Osteoblast (primary cell): ENCODE measurements at regions not wholly inside any gene's neighbourhood (a gene's known extent, or its start where the extent isn't known, plus 50 kb on each side); places are given as distances from the start of the nearest gene placed in this dataset.

Experiments
- DNase-seq: peaks from one replicate; pipeline ENCODE4 v3.0.0; 2011; ENCODE audit warnings: low spot score, mixed read lengths; ENCODE audit not compliant: insufficient read length; ENCODE audit errors: missing footprints
- H2AFZ ChIP-seq: 2 replicates; pipeline ENCODE4 v1.6.0; 2011; ENCODE audit warnings: mild to moderate bottlenecking, low read length
- H3K27ac ChIP-seq: 2 replicates; pipeline ENCODE4 v1.5.1; 2011; ENCODE audit warnings: mild to moderate bottlenecking, low read depth, low read length, moderate library complexity
- H3K27me3 ChIP-seq: 2 replicates; pipeline ENCODE4 v1.6.0; 2012; ENCODE audit warnings: mild to moderate bottlenecking, control low read depth, inconsistent platforms, low read length, moderate library complexity; ENCODE audit not compliant: insufficient read depth
- H3K36me3 ChIP-seq: 2 replicates; pipeline ENCODE4 v1.5.1; 2011; ENCODE audit warnings: mild to moderate bottlenecking, low read length, control low read depth, moderate library complexity; ENCODE audit not compliant: insufficient read depth
- H3K4me1 ChIP-seq: 2 replicates; pipeline ENCODE4 v1.5.1; 2011; ENCODE audit warnings: mild to moderate bottlenecking, low read length, control low read depth, moderate library complexity; ENCODE audit not compliant: insufficient read depth
- H3K4me2 ChIP-seq: 2 replicates; pipeline ENCODE4 v1.6.0; 2011; ENCODE audit warnings: mild to moderate bottlenecking, low read length; ENCODE audit not compliant: insufficient read depth
- H3K4me3 ChIP-seq: fragments of 200-600 bp; sonication (generic); 3 replicates; pipeline ENCODE4 v1.5.1; 2012; ENCODE audit warnings: mild to moderate bottlenecking, low read length, inconsistent platforms; ENCODE audit not compliant: insufficient read depth
- H3K79me2 ChIP-seq: 2 replicates; pipeline ENCODE4 v1.6.0; 2012; ENCODE audit warnings: mild to moderate bottlenecking, low read length, control low read depth, inconsistent platforms; ENCODE audit not compliant: insufficient read depth
- H3K9me3 ChIP-seq: 2 replicates; pipeline ENCODE4 v1.5.1; 2011; ENCODE audit warnings: low read depth, low read length, control low read depth
- H4K20me1 ChIP-seq: 2 replicates; pipeline ENCODE4 v1.6.0; 2012; ENCODE audit warnings: mild to moderate bottlenecking, low read length, control low read depth; ENCODE audit not compliant: insufficient read depth
- TF ChIP-seq, protein P1 (sequence below): IDR thresholded peaks from 2 replicates; pipeline ENCODE4 v1.5.1; 2011; ENCODE audit warnings: mild to moderate bottlenecking, low read depth, low read length, moderate library complexity; ENCODE audit errors: extremely low read depth

DNA sequence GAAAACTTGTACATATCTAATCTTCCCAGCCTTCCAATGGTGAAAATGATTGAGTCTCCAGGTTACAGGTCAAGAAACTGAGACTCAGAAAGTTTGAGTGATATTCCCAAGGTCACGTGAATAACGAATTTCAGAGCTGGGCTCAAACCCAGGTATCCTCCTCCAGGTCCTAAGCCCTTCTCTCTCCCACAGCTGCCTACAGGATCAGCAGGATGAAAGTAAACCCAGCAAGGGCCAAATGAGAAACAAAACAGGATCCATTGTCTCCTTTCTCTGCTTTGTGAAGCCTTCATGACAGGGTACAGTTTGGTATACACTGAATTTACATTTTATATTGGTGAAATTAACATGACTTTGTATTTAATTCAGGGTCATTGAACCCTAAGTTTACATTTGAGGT is 208.1 kb downstream of the RBM26 start:
- Histone ChIP-seq H3K79me2 (no peaks in the 10 kb centered on the region), H2AFZ (no peak overlapping the region), H3K4me3 (no peak overlapping the region), H3K9me3 (no peaks in the 10 kb centered on the region), H3K4me1 (no peaks in the 10 kb centered on the region), H3K27ac (no peak overlapping the region), H3K4me2 (no peak overlapping the region), H3K27me3 (no peaks in the 10 kb centered on the region), H4K20me1 (no peaks in the 10 kb centered on the region), H3K36me3 (no peaks in the 10 kb centered on the region)
- TF ChIP-seq, protein P1, sequence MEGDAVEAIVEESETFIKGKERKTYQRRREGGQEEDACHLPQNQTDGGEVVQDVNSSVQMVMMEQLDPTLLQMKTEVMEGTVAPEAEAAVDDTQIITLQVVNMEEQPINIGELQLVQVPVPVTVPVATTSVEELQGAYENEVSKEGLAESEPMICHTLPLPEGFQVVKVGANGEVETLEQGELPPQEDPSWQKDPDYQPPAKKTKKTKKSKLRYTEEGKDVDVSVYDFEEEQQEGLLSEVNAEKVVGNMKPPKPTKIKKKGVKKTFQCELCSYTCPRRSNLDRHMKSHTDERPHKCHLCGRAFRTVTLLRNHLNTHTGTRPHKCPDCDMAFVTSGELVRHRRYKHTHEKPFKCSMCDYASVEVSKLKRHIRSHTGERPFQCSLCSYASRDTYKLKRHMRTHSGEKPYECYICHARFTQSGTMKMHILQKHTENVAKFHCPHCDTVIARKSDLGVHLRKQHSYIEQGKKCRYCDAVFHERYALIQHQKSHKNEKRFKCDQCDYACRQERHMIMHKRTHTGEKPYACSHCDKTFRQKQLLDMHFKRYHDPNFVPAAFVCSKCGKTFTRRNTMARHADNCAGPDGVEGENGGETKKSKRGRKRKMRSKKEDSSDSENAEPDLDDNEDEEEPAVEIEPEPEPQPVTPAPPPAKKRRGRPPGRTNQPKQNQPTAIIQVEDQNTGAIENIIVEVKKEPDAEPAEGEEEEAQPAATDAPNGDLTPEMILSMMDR, result no peak
- no peak for DNase-seq

DNA sequence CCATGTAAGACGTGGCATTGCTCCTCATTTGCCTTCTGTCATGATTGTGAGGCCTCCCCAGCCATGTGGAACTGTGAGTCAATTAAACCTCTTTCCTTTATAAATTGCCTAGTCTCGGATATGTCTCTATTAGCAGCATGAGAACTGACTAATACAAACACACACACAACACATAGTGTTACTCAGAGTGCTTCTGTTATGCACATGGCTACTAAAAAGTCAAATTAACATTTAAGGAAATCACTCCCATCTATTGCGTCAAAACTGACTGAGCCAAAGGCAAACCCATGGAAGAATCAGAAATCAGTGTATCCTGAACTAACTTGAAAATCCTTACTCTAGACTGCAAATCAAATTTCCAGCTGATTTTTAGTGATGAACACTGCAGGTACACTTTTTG is 209.2 kb downstream of the RBM26 start:
- DNase-seq, result no peak
- TF ChIP-seq, protein P1, result no peak
- H3K36me3 ChIP-seq, result no peaks in the 10 kb centered on the region
- no peak overlapping the region for H2AFZ ChIP-seq
- H3K4me3 ChIP-seq, result no peak overlapping the region
- no peaks in the 10 kb centered on the region for H3K79me2 ChIP-seq
- no peaks in the 10 kb centered on the region for H3K9me3 ChIP-seq
- no peak overlapping the region for H3K27ac ChIP-seq
- H3K27me3 ChIP-seq, result no peaks in the 10 kb centered on the region
- H3K4me2 ChIP-seq, result no peak overlapping the region
- H4K20me1 ChIP-seq, result no peaks in the 10 kb centered on the region
- H3K4me1 ChIP-seq, result no peaks in the 10 kb centered on the region

DNA sequence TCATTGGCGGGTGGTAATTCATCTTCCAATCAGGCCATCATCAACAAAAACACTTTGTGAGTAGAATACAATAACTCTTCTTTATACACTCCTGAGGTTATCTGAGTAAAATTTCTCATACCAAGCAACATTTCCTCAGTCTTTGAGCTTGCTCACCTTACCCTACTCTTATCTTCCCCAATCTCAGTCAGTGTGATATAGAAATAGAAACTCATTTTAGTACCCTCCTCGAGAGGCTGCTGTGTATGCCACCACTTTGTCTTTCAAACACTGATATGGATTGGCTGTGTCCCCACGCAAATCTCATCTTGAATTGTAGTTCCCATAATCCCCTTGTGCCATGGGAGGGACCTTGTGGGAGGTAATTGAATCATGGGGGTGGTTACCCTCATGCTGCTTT is 209.7 kb downstream of the RBM26 start:
- TF ChIP-seq, protein P1, result no peak
- H3K27me3 ChIP-seq, result no peaks in the 10 kb centered on the region
- no peaks in the 10 kb centered on the region for H3K36me3 ChIP-seq
- no peaks in the 10 kb centered on the region for H3K79me2 ChIP-seq
- no peak overlapping the region for H3K27ac ChIP-seq
- no peak overlapping the region for H2AFZ ChIP-seq
- no peak overlapping the region for H3K4me3 ChIP-seq
- H3K4me1 ChIP-seq, result no peaks in the 10 kb centered on the region
- no peak for DNase-seq
- H4K20me1 ChIP-seq, result no peaks in the 10 kb centered on the region
- no peaks in the 10 kb centered on the region for H3K9me3 ChIP-seq
- no peak overlapping the region for H3K4me2 ChIP-seq

DNA sequence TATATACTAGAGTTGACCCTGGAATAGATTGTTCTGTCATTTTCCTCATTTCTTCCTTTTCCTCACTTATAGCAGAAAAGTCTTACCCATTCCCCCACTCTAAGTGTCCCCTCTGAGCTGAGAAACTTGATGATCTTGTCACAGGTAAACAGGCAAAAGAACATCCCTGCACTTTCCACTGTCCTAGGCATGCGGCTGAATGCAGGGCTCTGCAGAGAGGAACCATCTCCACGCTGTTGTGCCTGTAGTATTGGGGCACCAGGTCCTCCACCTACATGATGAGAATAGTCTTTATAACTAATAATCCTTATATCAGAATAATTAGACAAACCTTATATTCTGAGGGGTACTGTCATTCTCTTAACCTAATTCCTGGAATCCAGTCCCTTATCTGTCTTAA is 211.3 kb downstream of the RBM26 start:
- no peaks in the 10 kb centered on the region for H3K36me3 ChIP-seq

More for the DNA sequence above, 211.3 kb downstream of the RBM26 start:
- H3K4me2 ChIP-seq, result no peak overlapping the region
- no peak overlapping the region for H3K4me3 ChIP-seq
- no peaks in the 10 kb centered on the region for H4K20me1 ChIP-seq
- H3K9me3 ChIP-seq, result no peaks in the 10 kb centered on the region
- TF ChIP-seq, protein P1, result no peak
- no peak overlapping the region for H2AFZ ChIP-seq
- no peak for DNase-seq
- no peaks in the 10 kb centered on the region for H3K79me2 ChIP-seq
- H3K27ac ChIP-seq, result no peak overlapping the region
- H3K27me3 ChIP-seq, result no peaks in the 10 kb centered on the region
- no peaks in the 10 kb centered on the region for H3K4me1 ChIP-seq
